GM18868 (cell line): ENCODE measurements at regions not wholly inside any gene's neighbourhood (a gene's known extent, or its start where the extent isn't known, plus 50 kb on each side); places are given as distances from the start of the nearest gene placed in this dataset.
A peak's percentile ranks its signal among the peaks of the same experiment; 100 is the strongest.
"Not testable (repeated sequence)": the region's sequence is repeated elsewhere in the genome, so short reads cannot be mapped to it uniquely, and the experiment has no call there.

Source experiments
- ATAC-seq: cut with Tn5 transposase; IDR thresholded peaks from one replicate; pipeline ENCODE4 v1.9.1; 2021; ENCODE audit warnings: mild to moderate bottlenecking, moderate library complexity; ENCODE audit not compliant: unreplicated experiment

DNA sequence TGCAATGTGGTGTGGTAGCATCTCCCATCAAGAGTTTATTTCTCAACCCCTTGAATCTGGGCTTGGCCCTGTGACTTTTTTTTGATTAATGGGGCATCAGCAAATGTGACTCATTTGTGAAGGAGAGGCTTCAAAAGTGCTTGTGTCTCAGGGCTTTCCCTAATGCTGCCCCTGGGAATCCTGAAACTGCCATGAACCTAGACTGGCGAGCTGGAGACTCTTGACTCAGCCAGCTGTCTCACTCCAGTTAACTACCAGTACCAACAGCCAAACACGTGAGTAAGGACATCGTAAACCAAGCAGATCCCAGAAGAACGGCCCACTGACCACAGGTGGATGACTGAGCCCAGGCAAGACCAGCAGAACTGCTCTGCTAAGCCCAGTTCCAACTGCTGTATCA is 72.8 kb upstream of the ADTRP start:
- no peak for ATAC-seq

DNA sequence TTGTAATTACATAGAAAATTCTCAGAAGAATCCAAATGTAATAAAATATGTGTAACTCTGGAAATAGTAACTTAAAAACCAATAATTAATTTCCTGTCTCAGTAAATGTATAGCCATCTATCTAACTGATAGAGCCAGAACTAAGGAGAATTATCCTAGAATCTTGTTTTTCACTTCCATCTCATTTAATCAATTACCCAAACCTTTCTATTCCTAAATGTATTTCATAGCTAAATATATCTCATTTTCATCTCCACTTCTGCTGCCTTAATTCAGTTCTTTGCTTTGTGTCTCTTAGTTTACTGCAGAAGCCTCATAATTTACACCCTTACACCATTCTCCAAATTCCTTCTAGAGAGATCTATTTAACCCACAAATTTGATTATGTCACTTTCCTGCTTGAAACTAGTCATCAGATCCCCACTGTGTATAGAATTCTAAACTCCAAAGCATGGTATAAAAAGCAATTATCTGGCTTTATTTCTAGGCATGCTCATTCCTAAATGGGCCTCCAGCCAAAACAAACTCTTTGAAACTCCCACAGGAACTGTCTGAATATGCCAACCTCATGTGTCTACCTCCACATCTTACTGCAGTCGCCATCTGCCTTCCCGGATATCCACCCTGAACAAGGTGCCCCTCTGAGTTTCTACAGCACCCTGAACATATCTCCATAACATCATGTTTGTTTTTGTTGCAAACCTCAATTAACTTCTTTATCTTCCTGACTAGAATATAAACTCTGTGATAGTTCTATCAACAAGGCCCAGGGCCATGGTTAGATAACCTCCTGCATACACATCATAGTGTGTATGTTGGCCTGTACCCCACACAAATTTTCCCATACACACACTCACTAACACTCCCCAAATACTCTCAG is 70.5 kb upstream of the ADTRP start:
- ATAC-seq, result no peak

DNA sequence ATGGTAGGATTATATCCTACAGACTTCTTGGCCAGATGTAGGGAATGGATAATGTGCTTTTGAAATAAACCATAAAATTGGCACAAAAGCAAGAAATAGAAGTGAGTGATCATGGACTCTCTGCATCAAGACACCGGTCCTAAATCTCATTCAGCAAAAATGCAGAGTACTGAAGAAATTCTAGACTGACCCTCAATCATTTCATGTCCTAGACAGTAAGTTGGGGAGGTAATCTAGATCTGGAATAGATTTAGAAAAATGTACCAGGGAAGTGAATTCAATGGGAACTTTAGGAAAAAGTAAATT is 69.7 kb upstream of the ADTRP start:
- ATAC-seq, result no peak

DNA sequence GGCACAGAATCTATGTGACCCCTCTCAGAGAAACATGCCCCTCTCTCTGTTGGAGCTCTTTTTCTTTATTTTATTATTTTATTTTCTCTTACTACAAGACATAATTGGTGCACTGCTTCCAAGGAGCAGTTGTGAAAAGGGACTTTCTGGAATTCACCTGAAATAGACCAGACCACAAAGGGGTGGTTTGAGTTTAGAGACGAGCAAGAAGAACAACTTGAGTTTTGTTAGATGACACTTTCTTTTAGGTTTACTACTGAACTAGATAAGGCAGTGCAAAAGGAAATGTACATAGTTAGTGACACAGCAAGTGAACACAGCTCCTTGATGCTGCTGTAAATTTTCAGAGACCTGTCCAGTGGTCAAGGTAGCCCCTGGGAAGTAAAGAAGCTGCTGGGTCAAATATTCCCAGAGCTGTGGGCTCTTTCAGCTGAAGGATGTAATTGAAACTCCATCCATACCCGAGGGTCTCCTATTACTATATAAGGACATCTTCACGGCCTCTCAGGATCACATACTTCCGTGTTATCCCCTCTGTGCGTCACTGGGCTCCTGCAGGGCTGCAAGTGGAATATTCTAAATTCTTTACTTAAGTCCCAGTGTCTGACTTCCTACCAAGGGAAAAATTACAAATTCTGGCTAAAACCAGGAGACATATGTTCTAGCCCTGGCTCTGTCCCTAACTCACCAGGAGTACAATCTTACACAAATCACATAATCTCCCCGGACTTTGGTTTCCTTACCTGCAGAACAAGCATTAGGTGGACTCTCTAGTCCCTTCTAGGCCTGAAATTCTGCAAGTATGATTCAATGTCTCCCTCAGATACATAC is 69.1 kb upstream of the ADTRP start:
- ATAC-seq, result no peak

DNA sequence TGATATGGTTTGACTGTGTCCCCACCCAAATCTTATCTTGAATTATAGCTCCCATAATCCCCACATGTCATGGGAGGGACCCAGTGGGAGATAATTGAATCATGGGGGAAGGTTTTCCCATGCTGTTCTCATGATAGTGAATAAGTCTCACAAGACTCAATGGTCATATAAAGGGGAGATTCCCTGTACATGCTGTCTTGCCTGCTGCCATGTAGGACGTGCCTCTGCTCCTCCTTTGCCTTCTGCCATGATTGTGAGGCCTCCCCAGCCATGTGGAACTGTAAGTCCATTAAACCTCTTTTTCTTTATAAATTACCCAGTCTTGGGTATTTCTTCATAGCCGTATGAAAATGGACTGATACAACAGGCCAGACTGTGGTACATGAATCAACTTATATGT is 68.5 kb upstream of the ADTRP start:
- ATAC-seq, result not testable (repeated sequence)

DNA sequence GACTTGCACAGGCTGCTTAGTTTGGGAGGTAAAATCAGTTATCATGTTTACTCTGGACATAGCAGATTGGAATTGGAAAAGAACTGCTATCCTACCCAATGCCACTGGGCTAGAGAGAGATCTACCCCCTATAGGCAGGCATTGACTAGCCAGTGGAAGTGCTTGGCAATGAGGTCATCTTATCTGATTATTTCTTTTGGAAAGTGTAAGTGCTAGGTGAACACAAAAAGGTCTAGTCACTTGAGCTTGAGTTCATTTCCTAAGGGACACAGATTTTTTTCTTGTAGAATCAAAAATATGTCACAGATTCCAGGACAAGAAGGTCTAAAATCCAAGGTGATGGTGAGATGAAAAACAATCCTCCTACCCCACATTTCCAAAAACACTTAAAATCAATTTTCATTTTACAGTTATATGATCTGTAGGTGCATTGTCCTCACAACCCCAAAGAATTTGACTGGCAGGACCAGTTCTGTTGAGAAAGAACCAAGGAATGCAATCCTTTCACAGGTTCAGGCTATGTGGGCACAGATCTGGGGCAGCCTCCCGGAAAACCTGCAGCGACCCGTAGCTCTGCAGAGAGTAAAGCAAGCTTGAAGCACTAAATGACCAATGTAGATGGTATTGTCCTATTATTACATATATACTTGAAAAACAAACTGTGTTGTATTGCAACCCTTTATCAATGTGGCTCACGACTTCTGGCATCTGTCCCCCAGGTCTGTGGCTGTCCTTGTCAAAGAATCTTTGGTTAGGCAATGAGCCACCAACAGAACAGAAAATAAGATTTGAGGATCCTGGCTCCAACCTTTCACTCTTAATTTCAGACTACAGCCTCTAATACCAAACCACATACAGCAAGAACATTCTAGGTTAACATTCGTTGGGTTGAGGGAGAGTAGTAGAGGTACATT is 67.3 kb upstream of the ADTRP start:
- no peak for ATAC-seq

DNA sequence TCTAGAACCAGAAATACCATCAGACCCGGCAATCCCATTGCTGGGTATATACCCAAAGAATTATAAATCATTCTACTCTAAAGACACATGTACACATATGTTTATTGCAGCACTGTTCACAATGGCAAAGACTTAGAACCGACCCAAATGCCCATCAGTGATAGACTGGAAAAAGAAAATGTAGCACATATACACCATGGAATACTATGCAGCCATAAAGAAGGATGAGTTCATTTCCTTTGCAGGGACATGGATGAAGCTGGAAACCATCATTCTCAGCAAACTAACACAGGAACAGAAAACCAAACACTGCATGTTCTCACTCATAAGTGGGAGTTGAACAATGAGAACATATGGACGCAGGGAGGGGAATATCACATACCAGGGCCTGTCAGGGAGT is 64.2 kb upstream of the ADTRP start:
- ATAC-seq, result not testable (repeated sequence)

DNA sequence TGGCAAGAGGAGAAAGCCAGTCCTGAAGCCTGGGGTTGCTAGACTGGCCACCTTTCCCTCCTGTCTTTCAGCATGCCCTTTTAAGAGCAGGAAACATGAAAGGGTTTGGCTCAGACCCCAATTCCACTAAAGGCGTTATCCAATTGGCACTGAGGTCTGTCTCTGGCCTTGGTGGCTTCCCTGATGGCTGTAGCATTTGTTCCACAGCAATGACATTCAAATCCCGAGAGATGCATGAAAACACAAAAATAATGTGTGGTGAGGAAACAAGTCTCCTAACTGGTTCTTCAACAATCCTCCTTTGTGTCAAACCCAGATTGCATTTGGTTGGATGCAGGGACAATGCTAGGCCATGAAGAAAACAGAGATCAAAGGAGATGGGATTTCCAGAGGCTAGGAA is 56.5 kb upstream of the ADTRP start:
- ATAC-seq, result no peak

DNA sequence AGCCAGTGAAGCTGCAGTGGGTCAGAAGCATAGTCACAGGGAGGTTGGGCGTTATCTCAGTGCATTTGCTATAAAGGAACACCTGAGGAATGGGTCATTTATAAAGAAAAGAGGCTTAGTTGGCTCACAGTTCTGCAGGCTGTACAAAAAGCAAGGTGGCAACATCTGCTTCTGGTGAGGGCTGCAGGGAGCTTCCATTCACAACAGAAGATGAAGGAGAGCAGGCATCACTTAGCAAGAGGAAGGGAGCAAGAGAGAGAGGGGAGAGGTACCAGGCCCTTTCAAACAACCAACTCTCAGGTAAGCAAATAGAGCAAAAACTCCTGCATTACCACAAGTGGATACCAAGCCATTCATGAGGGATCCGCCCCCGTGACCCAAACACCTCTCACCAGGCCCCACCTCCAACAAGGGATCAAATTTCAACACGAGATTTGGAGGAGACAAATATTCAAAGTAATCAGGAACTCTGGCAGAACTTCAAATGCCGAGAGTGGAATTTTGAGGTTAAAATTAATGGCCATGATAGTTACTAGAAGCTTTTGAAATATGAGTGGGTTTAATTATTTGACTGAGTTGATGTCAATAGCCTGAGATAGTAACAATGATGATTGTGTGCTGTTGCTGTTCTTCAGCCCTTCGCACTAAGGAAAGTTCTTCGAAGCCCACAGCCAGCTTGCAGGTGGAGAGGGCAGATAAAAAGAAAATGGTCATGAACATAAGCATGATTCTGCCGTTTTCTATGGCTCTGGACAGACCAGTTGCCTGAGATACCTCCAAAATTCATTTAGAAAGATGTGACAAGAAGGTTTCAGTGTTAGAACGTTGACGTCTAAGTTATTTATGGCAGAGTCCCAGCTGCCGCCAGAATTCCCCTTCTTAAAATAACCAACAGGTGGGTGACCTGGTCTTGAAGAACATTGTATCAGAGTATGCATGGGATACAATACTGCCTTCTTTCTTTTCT is 55.3 kb upstream of the ADTRP start:
- peak; percentile 77 for ATAC-seq

DNA sequence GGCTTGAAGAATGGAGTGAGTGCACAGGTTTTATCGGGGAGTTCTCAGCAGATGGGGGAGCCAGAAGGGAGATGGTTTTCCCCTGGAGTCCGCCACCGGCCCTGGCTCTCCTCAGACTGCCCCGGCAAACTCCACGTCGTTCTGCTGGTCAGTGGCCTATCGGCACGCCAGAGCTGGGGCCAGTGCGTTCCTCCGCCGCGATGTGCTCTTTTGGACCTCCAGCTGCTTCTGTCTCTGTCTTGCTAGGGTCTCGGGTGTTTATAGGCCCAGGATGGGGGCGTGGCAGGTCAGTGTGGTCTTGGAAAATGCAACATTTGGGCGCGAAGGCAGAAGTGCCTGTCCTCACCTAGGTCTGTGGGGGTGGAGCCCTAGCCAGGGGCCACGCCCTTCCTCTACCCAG is 53.0 kb upstream of the ADTRP start:
- ATAC-seq, result no peak

DNA sequence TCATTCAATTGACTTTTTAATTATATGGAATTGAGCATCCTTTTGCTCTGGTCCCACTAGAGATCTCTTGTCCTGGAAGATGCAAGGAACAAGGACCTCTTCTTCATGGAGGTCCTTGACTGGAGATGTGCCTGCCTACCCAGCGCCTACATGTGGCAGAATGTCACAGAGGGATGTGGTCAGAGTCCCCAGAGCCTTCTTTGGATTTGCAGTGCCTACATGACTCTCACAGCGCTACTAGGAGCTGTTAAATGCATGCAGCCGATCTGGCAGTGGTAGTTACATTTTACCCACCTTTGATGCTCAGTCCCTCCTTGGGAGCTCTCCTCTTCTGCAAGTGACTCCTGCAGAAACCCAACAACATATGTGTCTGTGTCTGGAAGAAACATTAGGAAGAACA is 51.9 kb upstream of the ADTRP start:
- no peak for ATAC-seq

DNA sequence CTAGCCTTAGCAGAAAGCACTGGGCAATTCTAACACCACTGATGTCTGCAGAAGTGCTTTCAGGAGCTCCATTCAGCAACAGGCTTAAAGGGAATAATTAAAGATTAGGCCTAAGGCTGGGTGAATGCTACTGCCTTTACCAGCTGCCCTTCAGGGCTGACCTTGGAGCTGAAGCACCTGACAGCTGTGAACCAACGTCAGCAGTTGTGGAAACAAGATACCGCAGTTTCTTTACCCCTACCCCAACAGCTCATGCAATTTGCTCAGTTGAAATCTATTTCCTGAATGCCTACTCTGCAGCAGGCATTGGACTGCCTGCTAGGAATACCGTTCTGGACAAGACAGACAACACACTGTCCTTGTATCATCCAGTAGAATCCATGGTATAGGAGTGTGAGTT is 51.5 kb upstream of the ADTRP start:
- no peak for ATAC-seq

DNA sequence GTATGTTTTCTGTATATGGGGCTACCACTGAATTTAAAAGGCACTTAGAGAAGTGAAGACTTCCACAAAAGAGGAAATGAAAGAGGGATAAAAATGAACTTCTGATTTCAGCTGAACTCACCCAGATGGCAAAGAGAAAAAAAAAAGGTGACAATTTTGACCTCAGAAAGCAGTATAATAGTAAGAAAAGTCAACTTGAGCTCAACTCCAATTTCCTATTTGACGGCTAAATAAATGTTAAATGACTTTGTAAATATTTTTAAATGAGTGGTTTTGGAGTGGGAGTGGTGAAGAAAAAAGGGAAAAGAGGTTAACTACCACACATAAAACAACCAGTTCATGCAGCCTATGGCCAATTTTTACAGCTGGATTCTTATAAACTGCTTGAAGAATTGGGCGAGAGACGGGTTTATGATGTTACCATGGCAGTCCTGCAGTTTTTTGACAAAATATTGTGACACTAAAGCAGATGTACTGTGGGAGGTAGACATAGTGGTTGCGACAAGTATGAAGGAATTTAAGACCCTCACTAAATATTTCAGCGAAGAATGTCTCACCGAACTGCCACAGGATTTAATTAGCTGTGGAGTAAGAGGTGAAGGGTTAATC is 49.8 kb upstream of the ADTRP start:
- ATAC-seq, result peak; percentile 29
